ENCODE measurements at regions not wholly inside any gene's neighbourhood (a gene's known extent, or its start where the extent isn't known, plus 50 kb on each side); places are given as distances from the start of the nearest gene placed in this dataset.

DNA sequence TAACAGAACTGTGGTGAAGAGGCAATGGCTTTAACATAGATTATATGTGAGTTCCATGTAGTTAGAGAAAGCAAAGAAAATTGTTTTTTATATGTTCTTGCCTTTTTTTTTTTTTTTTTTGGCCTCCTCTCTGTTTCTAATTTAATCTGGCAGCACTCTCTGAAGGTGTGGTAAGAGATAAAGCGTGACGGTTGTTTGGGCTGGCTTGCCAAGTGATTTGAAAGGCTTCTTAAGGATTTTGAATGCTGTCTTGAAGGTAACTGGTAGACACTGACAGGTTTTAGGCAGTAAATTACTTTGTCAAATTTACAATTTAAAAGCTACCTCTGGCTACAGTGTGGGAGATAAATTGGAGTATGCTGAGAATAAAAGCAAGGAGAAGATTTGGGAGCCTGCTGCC lies 269.3 kb upstream of the HS3ST1 start (continued):
- no peak for TF ChIP-seq FOSL1 (IDR thresholded peaks at IDR 0.05; ENCODE audit: insufficient read depth, low read depth, low read length)
- no peak for TF ChIP-seq RBBP5 (IDR thresholded peaks at IDR 0.05; ENCODE audit: borderline replicate concordance, low read depth, low read length)
- no peak for TF ChIP-seq EZH2 (IDR thresholded peaks at IDR 0.05; ENCODE audit: low read depth, low read length, severe bottlenecking)
- TF ChIP-seq SP2 (IDR thresholded peaks at IDR 0.05; ENCODE audit: low read length): no peak
- TF ChIP-seq YY1 (IDR thresholded peaks at IDR 0.05; ENCODE audit: low read depth, low read length): no peak
- TF ChIP-seq SIN3A (conservative IDR thresholded peaks at IDR 0.05 in 1 of 2, IDR thresholded peaks at IDR 0.05 in 1 of 2; ENCODE audit: low read depth in 1 of 2, low read length in 2 of 2): no peak
- TF ChIP-seq EGR1 (IDR thresholded peaks at IDR 0.05; ENCODE audit: borderline replicate concordance, low read depth, low read length): no peak
- TF ChIP-seq CEBPB (IDR thresholded peaks at IDR 0.05; ENCODE audit: low read depth, low read length): no peak
- TF ChIP-seq KDM5A (IDR thresholded peaks at IDR 0.05; ENCODE audit: low read length): no peak
- no peak for TF ChIP-seq NRF1 (IDR thresholded peaks at IDR 0.05; ENCODE audit: low read depth, low read length)
